ENCODE measurements at regions not wholly inside any gene's neighbourhood (a gene's known extent, or its start where the extent isn't known, plus 50 kb on each side); places are given as distances from the start of the nearest gene placed in this dataset.
A peak's percentile ranks its signal among the peaks of the same experiment; 100 is the strongest.

DNA sequence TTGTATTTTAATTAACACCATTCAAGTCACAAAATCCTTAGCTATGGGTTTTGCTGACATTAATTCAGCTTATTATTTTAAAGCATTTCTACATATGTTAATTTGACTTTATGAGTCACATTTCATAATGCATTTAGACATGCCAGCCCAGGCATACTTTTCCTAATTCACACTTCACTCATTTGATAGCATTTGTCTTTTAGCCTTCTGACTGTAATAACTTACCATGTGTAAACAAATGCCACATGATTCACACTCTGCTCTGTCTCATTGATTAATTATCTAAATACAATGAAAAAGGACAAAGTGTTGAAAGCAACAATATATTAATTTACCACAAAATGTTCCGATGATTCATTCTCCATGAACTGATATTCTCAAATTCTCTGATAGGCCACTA lies 927.8 kb upstream of the EPHA6 start:
- H3K4me3 ChIP-seq (ENCODE audit: low read length), result no peak overlapping the region
- no peaks in the 10 kb centered on the region for H3K36me3 ChIP-seq (ENCODE audit: control insufficient read depth, insufficient read depth, low read length, severe bottlenecking)
- H3K9ac ChIP-seq (ENCODE audit: low read length), result no peak overlapping the region
- H3K4me1 ChIP-seq (ENCODE audit: control insufficient read depth, insufficient read depth, low read length), result no peaks in the 10 kb centered on the region
- no peaks in the 10 kb centered on the region for H3K27me3 ChIP-seq (replicated peaks; ENCODE audit: control insufficient read depth, insufficient read depth, low read length)
- no peaks in the 10 kb centered on the region for H3K9me3 ChIP-seq (ENCODE audit: control insufficient read depth, low read length)
- no peak for DNase-seq (ENCODE audit: low read depth)

DNA sequence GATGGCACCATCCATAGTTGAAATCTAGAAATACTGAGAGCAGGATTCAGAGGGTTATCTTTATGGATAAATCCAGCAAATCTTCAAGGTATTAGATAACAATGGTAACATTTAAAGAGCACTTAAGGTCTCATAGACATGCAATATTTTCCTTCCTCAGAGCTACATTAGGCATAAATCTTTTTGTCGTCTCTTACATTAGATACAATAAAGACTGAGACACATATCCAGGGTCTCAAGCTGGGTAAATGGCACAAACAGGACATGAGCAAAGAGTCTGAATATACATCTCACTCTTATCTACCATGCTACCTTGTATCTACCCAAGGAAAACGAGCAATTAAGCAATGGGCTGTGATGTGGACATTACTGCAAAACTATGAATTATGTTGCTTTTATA lies 927.3 kb upstream of the EPHA6 start:
- H3K27me3 ChIP-seq (replicated peaks; ENCODE audit: control insufficient read depth, insufficient read depth, low read length), result no peaks in the 10 kb centered on the region
- H3K9me3 ChIP-seq (ENCODE audit: control insufficient read depth, low read length), result no peaks in the 10 kb centered on the region
- DNase-seq (ENCODE audit: low read depth), result no peak
- H3K4me1 ChIP-seq (ENCODE audit: control insufficient read depth, insufficient read depth, low read length), result no peaks in the 10 kb centered on the region
- no peak overlapping the region for H3K4me3 ChIP-seq (ENCODE audit: low read length)
- no peaks in the 10 kb centered on the region for H3K36me3 ChIP-seq (ENCODE audit: control insufficient read depth, insufficient read depth, low read length, severe bottlenecking)
- no peak overlapping the region for H3K9ac ChIP-seq (ENCODE audit: low read length)

DNA sequence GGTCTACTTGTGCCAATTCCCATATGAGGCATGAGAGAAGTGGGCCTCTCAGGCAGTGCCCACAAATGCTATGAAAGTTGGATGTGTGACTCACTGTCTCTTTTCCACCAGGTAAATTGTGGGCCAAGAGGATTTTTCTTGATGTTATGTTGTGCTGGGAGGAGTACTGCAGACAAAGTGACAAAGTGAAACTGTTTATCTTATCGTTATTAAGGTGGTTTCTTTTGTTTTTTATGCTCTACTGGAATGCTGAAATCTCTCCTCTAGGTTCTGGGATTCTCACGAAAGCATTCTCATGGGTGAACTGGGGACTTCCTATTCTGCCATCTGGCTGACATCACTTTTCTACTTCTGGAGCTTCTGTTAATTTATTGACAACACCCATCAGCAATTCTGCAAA lies 919.6 kb upstream of the EPHA6 start:
- H3K27me3 ChIP-seq (replicated peaks; ENCODE audit: control insufficient read depth, insufficient read depth, low read length), result no peaks in the 10 kb centered on the region
- no peak for DNase-seq (ENCODE audit: low read depth)
- H3K4me1 ChIP-seq (ENCODE audit: control insufficient read depth, insufficient read depth, low read length), result peaks cover 3% of the 10 kb centered on the region
- no peak overlapping the region for H3K9ac ChIP-seq (ENCODE audit: low read length)
- peaks cover 15% of the 10 kb centered on the region for H3K9me3 ChIP-seq (ENCODE audit: control insufficient read depth, low read length)
- no peak overlapping the region for H3K4me3 ChIP-seq (ENCODE audit: low read length)
- H3K36me3 ChIP-seq (ENCODE audit: control insufficient read depth, insufficient read depth, low read length, severe bottlenecking), result no peaks in the 10 kb centered on the region

DNA sequence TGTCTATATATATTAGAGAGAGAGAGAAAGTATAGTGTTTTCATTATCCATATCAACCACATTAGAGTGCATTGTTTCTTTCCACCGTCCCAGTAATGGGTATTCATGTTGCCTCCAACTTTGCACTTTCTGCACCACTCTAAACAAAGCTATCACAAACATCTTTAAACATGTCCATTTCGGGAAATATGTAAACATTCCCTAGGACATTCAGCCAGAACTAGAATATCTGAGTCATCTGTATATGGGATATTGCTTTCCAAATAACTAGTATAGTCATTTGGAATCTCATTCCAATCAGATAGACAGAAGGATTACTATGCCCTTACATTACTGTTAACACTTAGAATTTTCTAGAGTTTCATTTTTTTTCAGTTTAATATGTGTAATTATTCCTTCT lies 914.9 kb upstream of the EPHA6 start:
- peaks cover 3% of the 10 kb centered on the region for H3K4me1 ChIP-seq (ENCODE audit: control insufficient read depth, insufficient read depth, low read length)
- DNase-seq (ENCODE audit: low read depth), result peak; percentile 26
- H3K9ac ChIP-seq (ENCODE audit: low read length), result no peak overlapping the region
- H3K27me3 ChIP-seq (replicated peaks; ENCODE audit: control insufficient read depth, insufficient read depth, low read length), result no peaks in the 10 kb centered on the region
- H3K4me3 ChIP-seq (ENCODE audit: low read length), result no peak overlapping the region
- H3K36me3 ChIP-seq (ENCODE audit: control insufficient read depth, insufficient read depth, low read length, severe bottlenecking), result no peaks in the 10 kb centered on the region
- H3K9me3 ChIP-seq (ENCODE audit: control insufficient read depth, low read length), result no peaks in the 10 kb centered on the region

DNA sequence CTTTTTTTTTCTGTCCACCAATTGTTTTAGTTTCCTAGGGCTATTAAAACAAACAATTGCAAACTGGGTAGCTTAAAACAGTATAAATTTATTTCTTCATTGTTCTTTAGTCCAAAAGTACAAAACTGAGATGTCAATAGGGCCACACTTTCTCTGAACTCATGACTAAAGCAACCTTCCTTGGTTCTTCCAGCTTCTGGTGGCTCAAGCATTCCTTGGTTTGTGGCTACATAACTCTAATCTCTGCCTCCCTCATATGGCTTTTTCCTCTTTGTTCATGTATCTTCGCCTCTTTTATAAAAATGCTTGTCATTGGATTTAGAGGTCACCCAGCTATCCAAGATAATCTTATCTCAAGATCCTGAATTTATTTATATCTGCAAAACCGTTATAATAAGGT lies 914.5 kb upstream of the EPHA6 start:
- no peak overlapping the region for H3K4me3 ChIP-seq (ENCODE audit: low read length)
- peaks cover 3% of the 10 kb centered on the region for H3K4me1 ChIP-seq (ENCODE audit: control insufficient read depth, insufficient read depth, low read length)
- H3K36me3 ChIP-seq (ENCODE audit: control insufficient read depth, insufficient read depth, low read length, severe bottlenecking), result no peaks in the 10 kb centered on the region
- no peaks in the 10 kb centered on the region for H3K9me3 ChIP-seq (ENCODE audit: control insufficient read depth, low read length)
- H3K9ac ChIP-seq (ENCODE audit: low read length), result no peak overlapping the region
- DNase-seq (ENCODE audit: low read depth), result no peak
- no peaks in the 10 kb centered on the region for H3K27me3 ChIP-seq (replicated peaks; ENCODE audit: control insufficient read depth, insufficient read depth, low read length)

DNA sequence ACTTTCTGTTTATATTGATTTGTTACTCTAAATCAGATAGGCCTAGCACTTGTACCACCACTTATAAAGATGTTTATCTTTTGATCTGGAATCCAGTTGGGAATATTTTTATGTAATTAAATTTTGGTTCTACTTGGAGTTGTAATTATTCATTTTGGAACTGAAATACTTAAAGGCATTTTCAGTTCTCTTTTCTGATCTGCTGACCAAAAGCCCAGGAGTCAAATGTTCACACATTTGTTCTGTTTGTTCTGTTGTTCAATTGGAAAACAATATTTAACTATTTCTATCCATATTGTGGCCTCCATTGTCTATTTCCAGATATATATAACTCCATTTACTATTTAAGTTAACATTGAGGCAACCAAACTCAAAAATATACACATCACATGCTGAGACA lies 912.4 kb upstream of the EPHA6 start:
- Histone ChIP-seq H3K4me3 (ENCODE audit: low read length) (no peak overlapping the region), H3K36me3 (ENCODE audit: control insufficient read depth, insufficient read depth, low read length, severe bottlenecking) (no peaks in the 10 kb centered on the region), H3K4me1 (ENCODE audit: control insufficient read depth, insufficient read depth, low read length) (peaks cover 3% of the 10 kb centered on the region), H3K9ac (ENCODE audit: low read length) (no peak overlapping the region), H3K9me3 (ENCODE audit: control insufficient read depth, low read length) (no peaks in the 10 kb centered on the region), H3K27me3 (replicated peaks; ENCODE audit: control insufficient read depth, insufficient read depth, low read length) (no peaks in the 10 kb centered on the region)
- DNase-seq (ENCODE audit: low read depth), result no peak

DNA sequence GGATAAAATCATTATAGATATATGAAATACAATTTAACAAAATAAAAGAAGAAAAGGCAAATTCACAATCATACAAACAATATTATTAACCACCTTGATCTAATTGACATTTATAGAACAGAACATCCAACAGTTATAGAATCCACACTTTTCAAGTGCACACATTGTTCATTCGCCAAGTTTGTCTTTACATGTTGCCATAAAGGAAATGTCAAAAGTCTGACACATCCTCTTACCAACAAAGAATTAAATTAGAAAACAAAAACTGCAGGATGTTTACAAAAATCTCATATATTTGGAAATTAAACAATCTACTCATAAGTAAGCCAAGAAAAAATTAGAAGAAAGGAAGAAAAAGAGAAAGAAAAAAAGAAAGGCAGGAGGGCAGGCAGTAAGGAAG lies 909.2 kb upstream of the EPHA6 start:
- no peak overlapping the region for H3K9ac ChIP-seq (ENCODE audit: low read length)
- no peaks in the 10 kb centered on the region for H3K9me3 ChIP-seq (ENCODE audit: control insufficient read depth, low read length)
- H3K27me3 ChIP-seq (replicated peaks; ENCODE audit: control insufficient read depth, insufficient read depth, low read length), result no peaks in the 10 kb centered on the region
- no peaks in the 10 kb centered on the region for H3K36me3 ChIP-seq (ENCODE audit: control insufficient read depth, insufficient read depth, low read length, severe bottlenecking)
- no peak overlapping the region for H3K4me3 ChIP-seq (ENCODE audit: low read length)
- no peaks in the 10 kb centered on the region for H3K4me1 ChIP-seq (ENCODE audit: control insufficient read depth, insufficient read depth, low read length)
- DNase-seq (ENCODE audit: low read depth), result no peak

DNA sequence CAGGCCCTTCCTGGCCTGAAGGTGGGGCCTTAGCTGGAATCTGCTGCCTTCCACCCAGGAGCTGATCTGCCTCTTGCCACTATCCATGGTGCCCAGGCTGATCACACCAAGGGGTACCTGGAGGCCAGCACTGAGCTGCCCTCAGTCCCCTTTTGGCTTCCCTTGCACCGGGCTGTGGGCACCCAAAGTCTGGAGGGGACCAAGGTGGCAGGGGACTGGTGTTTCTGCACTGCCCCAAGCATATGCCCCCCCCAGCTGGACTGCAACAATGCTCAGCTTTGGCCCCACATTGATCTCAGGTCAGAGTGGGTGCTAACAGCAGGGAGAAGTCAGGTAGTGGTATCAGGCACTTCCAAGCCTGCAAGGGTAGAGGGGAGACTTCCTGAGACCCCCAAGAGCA lies 902.6 kb upstream of the EPHA6 start:
- no peak overlapping the region for H3K4me3 ChIP-seq (ENCODE audit: low read length)
- no peak for DNase-seq (ENCODE audit: low read depth)
- H3K27me3 ChIP-seq (replicated peaks; ENCODE audit: control insufficient read depth, insufficient read depth, low read length), result no peaks in the 10 kb centered on the region
- H3K36me3 ChIP-seq (ENCODE audit: control insufficient read depth, insufficient read depth, low read length, severe bottlenecking), result no peaks in the 10 kb centered on the region
- no peaks in the 10 kb centered on the region for H3K4me1 ChIP-seq (ENCODE audit: control insufficient read depth, insufficient read depth, low read length)
- H3K9ac ChIP-seq (ENCODE audit: low read length), result no peak overlapping the region
- H3K9me3 ChIP-seq (ENCODE audit: control insufficient read depth, low read length), result peaks cover 6% of the 10 kb centered on the region

DNA sequence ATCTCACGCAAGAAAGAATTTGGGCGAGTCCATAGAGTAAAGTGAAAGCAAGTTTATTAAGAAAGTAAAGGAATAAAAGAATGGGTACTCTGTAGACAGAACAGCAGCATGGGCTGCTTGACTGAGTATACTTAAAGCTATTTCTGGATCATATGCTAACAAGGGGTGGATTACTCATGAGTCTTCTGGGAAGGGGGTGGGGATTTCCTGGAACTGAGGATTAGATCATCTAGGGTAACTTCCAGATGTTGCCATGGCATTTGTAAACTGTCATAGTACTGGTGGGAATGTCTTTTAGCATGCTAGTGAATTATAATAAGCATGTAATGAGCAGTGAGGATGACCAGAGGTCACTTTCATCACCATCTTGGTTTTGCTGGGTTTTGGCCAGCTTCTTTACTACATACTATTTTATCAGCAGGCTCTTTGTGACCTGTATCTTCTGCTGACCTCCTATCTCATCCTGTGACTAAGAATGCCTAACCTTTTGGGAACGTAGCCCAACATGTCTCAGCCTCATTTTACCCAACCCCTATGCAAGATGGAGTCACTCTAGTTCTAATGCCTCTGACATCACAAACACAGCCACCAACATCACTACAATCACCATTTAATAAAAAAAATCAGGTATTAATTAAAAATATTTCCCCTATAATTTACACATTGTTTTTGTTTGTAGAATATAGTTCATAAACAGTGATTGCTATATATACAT lies 890.7 kb upstream of the EPHA6 start:
- peak overlapping the region; percentile 78 for H3K4me3 ChIP-seq (ENCODE audit: low read length)
- peaks cover 15% of the 10 kb centered on the region for H3K4me1 ChIP-seq (ENCODE audit: control insufficient read depth, insufficient read depth, low read length)
- peak overlapping the region; percentile 88 for H3K9ac ChIP-seq (ENCODE audit: low read length)
- DNase-seq (ENCODE audit: low read depth), result peak; percentile 84
- H3K9me3 ChIP-seq (ENCODE audit: control insufficient read depth, low read length), result no peaks in the 10 kb centered on the region
- no peaks in the 10 kb centered on the region for H3K36me3 ChIP-seq (ENCODE audit: control insufficient read depth, insufficient read depth, low read length, severe bottlenecking)
- no peaks in the 10 kb centered on the region for H3K27me3 ChIP-seq (replicated peaks; ENCODE audit: control insufficient read depth, insufficient read depth, low read length)

DNA sequence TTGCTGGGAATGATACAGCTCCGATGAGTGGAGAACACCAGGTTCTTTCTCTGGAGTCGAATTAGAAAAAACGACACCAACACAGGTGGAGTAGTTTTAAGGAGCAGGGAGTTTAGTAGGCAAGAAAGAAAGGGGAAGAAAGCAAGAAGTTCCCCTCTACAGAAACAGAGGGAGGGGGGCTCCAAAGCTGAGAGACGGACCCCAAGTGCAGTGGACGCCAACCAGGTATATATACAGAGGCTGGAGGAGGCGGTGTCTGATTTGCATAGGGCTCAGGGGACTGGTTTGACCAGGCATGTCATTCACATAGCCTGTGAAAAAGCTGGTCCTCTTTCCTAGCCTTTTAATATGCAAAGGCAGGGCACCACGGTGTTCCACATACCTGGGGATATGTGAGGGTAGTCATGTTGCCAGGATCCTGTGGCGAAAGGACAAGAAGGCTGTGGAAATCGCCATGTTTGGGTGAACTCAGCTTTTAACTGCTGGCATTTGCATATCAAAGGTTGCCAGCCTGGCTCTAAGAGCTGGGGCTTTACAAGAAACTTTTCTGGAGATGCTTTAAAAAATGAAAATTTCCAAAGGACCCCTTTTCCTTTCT lies 887.4 kb upstream of the EPHA6 start:
- Histone ChIP-seq H3K9ac (ENCODE audit: low read length) (no peak overlapping the region), H3K4me3 (ENCODE audit: low read length) (no peak overlapping the region), H3K36me3 (ENCODE audit: control insufficient read depth, insufficient read depth, low read length, severe bottlenecking) (no peaks in the 10 kb centered on the region), H3K27me3 (replicated peaks; ENCODE audit: control insufficient read depth, insufficient read depth, low read length) (no peaks in the 10 kb centered on the region), H3K4me1 (ENCODE audit: control insufficient read depth, insufficient read depth, low read length) (peaks cover 15% of the 10 kb centered on the region), H3K9me3 (ENCODE audit: control insufficient read depth, low read length) (no peaks in the 10 kb centered on the region)
- no peak for DNase-seq (ENCODE audit: low read depth)

DNA sequence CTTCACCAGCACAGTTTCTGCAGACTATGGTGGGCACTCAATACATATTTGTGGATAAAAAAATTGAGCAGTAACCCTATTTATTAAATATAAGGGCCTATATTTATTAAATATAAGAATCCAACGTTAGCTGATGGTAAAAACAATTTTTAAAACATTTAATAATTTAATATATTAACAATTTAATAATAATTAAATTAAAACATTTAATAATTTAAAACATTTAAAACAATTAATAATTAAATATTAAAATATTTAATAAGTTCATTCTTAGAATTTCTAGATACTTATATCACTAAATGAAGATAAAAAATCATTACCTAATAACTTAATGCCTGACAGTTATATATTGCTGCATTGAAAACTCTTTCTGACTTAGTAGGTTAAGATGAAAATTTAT lies 880.2 kb upstream of the EPHA6 start:
- no peaks in the 10 kb centered on the region for H3K4me1 ChIP-seq (ENCODE audit: control insufficient read depth, insufficient read depth, low read length)
- no peak overlapping the region for H3K9ac ChIP-seq (ENCODE audit: low read length)
- H3K4me3 ChIP-seq (ENCODE audit: low read length), result no peak overlapping the region
- H3K9me3 ChIP-seq (ENCODE audit: control insufficient read depth, low read length), result no peaks in the 10 kb centered on the region
- H3K27me3 ChIP-seq (replicated peaks; ENCODE audit: control insufficient read depth, insufficient read depth, low read length), result no peaks in the 10 kb centered on the region
- DNase-seq (ENCODE audit: low read depth), result no peak
- H3K36me3 ChIP-seq (ENCODE audit: control insufficient read depth, insufficient read depth, low read length, severe bottlenecking), result no peaks in the 10 kb centered on the region

Measured in adipocyte (in vitro differentiated cells).